NCI-H1105 (cell line): ENCODE measurements at regions not wholly inside any gene's neighbourhood (a gene's known extent, or its start where the extent isn't known, plus 50 kb on each side); places are given as distances from the start of the nearest gene placed in this dataset.
"Not testable (repeated sequence)": the region's sequence is repeated elsewhere in the genome, so short reads cannot be mapped to it uniquely, and the experiment has no call there.

Experiments
- DNase-seq: peaks from one replicate; lab custom pipeline; 2025; lab: John Stamatoyannopoulos, UW

GRCh38 chr18:14963246-14963645 lies 215.3 kb downstream of the ANKRD30B start:
- DNase-seq: no peak

GRCh38 chr18:14964002-14964401 lies 216.0 kb downstream of the ANKRD30B start:
- no peak for DNase-seq

DNA sequence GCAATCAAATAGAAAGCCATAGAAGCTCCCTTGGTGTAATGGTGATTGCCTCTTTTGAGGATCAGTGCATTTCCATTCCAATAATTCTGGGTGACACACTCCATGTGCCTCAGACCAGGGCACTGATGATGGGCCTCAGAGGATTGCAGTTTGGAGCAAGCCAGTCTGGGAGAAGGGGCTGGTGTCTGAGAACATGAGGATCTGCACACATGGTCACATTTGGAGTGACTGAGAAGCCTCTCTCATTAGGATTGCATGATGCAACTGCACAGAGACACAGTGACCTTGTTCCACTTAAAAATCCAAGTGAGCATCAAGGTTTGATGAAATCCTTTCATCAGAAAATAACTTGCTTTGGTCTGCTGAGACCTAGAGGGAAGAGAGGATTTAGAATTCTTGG lies 216.4 kb downstream of the ANKRD30B start:
- no peak for DNase-seq

DNA sequence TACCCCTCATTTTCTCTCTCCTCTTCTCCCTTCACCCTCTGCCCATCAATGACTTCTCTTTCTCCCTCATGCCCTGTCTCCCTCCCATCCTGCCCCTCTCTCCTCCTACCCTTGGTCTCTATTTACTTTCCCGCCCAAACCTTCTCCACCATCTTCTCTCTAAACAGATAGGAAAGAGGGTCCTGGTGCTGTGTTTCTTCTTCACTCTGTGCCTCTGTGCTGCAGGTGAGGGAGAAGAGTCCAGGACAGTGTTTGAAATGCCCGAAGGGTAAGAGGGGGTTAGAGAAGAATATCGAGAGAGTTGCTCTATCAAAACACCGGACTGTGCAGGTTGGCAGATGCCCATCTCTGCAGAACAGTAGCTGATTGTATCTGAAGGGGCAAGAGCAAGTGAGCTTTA lies 217.0 kb downstream of the ANKRD30B start:
- not testable (repeated sequence) for DNase-seq

- no peak for DNase-seq
Measured at GRCh38 chr18:14965553-14965952, 217.6 kb downstream of the ANKRD30B start.

GRCh38 chr18:14967246-14967645 lies 219.3 kb downstream of the ANKRD30B start:
- not testable (repeated sequence) for DNase-seq

DNA sequence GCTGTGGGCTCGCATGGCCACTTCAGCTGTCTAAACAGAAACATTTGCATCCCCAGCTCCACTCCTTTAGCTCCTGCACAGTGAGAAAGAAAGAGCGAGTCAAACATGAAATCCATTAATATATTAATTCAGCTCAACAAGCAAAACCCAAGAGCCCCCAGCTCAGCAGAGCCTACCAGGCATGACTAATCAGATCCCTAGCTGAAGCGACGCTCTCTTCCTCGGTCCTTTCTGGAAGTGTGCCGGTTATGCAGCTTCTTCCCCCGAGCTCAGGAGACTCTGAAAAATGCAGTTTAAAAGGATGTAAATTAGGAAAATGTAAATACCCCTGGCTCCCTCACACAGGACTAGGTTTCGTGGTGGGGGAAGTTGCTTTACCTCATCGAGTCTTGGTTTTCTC lies 221.5 kb downstream of the ANKRD30B start:
- no peak for DNase-seq

DNA sequence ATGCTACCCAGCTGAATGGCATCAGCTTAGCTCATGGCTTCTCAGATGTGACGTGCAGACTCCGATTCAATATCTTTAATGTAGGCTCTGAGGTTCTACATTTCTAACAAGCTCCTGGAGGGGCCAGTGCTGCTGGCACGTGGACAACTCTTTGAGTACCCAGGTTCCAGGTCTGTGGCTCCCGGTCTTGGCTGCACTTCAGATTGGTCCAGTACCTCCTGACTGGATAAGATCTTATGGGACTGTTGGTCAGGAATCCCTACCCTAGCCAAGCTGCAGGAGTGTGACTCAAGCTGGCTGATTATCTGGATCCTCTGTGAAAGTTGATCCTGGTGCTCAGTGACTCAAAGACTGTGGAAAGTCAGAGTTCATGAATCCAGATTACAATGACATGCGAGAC lies 222.1 kb downstream of the ANKRD30B start:
- no peak for DNase-seq

DNA sequence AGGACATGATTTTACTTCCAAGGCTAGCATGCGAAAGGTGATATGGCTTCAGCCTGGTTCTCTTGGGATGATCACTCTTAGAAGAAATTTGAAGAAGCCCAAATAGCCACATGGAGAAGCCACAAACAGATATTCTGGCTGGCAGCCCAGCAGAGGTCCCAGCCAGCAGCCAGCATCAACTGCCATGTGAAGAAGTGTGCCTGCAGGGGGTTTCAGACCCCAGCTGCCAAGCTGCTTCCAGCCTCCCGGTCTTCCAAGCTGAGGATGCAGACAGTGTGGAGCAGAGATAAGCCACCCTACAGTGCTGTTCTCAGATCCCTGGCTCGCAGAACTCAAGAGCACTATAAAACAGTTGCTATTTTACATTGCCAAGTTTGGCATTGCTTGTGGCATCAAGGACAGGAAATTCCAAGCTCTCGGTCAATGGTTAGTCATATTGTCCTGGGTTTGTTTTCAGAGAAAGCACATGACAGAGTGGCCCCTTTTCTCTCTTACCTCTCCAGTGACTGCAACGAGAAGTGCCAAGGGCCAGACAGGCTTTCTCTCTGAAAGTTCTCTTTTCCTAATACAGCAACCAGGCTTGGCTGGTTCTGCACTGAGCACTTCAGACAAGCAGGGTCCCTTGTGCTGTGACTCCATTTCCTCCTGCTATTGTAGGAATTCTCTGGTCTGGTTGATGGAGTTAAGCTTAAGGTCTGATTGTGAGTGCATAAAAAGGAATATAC lies 223.7 kb downstream of the ANKRD30B start:
- no peak for DNase-seq

- not testable (repeated sequence) for DNase-seq
Measured at GRCh38 chr18:14973421-14973820, 225.4 kb downstream of the ANKRD30B start.

- DNase-seq: no peak
Measured at GRCh38 chr18:14974088-14974487, 226.1 kb downstream of the ANKRD30B start.

- no peak for DNase-seq
Measured at GRCh38 chr18:14974576-14974975, 226.6 kb downstream of the ANKRD30B start.

- no peak for DNase-seq
Measured at GRCh38 chr18:14975431-14975830, 227.5 kb downstream of the ANKRD30B start.

GRCh38 chr18:14976736-14977430 lies 228.9 kb downstream of the ANKRD30B start:
- DNase-seq: no peak

GRCh38 chr18:14978191-14978590 lies 230.2 kb downstream of the ANKRD30B start:
- no peak for DNase-seq

DNA sequence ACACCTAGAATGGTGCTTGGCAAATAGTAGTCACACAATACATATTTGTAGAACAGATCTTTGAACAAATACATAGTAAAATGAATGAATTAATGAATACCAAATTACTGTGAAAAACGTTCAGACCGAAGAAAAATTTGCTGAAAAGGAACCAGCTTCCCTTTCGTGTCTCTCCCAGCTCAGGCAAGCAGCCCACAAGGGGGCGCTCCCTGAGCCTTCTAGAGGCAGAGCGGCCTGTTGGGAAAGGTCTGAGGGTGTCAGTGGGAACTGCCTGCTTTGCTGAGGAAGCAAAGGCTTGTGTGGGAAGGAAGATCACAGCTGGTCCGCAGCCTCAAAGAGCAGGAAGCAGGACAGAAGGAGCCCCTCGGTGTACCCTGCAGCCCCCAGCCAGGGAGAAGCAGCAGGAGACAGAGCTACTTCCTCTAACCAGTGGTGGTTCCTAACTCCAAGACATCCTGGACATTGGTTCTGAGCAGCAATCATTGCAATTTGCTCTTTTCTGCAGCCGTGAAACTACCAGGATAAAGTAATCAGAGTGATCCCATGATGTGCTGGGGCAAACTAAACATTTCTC lies 231.1 kb downstream of the ANKRD30B start:
- no peak for DNase-seq

DNA sequence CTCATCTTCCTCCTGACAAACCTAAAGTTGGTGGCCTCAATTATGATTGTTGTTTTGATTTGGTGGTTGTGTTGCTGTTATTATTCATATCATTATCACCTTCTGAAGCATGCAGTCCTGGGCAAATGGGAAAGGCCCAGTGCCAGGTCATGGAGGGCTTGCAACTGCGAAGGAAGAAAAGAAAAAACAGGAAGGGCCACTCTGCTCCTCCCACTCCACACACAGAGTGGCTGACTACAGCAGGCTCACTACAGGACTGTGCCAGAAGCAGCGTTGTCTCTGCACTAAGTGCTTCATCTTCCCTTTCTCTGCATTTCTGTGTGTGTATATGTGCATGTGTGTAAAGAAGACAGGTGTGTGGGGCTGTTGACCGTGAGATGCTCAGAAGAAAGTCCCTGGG lies 231.9 kb downstream of the ANKRD30B start:
- no peak for DNase-seq

DNA sequence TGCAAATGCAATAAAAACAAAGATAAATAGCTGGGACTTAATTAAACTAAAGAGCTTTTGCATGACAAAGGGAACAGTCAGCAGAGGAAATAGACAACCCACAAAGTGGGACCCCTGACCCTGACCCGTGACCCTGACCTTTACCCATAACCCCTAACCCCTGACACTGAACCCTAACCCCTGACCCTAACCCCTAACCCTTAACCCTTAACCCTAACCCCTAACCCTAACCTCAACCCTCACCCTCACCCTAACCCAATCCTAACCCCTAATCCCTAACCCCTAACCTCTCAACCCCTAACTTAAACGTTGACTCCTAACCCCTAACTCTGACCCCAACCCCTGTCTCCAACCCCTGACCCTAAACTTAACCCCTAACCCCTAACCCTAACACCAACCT lies 236.6 kb downstream of the ANKRD30B start:
- not testable (repeated sequence) for DNase-seq

- not testable (repeated sequence) for DNase-seq
Measured at GRCh38 chr18:14985291-14986013, 237.5 kb downstream of the ANKRD30B start.

DNA sequence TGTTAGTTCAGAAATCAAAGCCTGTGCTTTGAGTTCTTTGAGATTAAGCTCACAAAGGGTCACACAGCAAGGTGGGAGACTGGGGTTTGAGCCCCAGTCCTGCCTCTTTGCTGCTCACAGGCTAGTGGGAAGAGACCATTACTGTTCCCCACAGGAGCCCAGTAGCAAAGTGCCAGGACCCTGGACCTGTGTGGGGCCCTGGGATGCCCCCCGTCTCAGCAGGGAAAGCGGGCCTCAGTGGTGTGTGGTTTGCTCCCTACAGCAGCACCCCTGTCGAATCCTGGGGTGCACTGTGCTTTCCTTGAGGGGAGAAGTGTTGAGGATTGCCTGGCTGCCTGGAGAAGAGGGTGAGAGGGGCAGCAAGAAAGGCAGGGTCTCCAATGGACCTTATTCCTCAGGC lies 239.4 kb downstream of the ANKRD30B start:
- not testable (repeated sequence) for DNase-seq

GRCh38 chr18:14987960-14988710 lies 240.2 kb downstream of the ANKRD30B start:
- DNase-seq: not testable (repeated sequence)

DNA sequence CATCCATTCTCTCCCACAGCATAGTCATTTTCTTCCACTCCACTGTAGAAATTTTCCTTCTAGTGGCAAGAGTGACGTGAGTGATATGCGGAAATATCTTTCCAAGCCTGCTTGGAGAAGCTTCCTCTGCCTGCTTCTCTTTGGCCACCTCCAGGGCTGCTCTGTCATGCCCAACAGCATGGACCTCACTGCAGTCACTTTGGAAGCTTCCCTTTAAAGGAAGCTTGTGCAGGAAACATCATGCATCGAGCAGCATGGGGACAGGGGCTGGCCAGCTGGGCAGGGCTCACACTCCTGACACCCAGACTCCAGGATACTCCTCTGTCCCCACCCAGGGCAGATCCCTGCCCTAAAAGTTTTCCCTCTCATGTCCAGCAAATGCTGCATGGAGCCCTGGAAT lies 241.6 kb downstream of the ANKRD30B start:
- DNase-seq: not testable (repeated sequence)
